Spleen (tissue), 7 donors: ENCODE measurements at regions not wholly inside any gene's neighbourhood (a gene's known extent, or its start where the extent isn't known, plus 50 kb on each side); places are given as distances from the start of the nearest gene placed in this dataset.

Experiments used
- POLR2A ChIP-seq, 3 donors: fragments of 450-650 bp; IDR thresholded peaks; one replicate each; pipeline ENCODE4 v1.5.1; 2017; ENCODE audit warnings: antibody characterized with exemption in 3 of 3, mild to moderate bottlenecking in 1 of 3
- TF ChIP-seq, protein P1 (sequence below), 11 experiments: fragments of 200-600 bp in 7 of 11; fragments of 450-650 bp in 4 of 11; sonication (generic) in 4 of 11; IDR thresholded peaks in 8 of 11; conservative IDR thresholded peaks in 3 of 11; 1 replicate in 7 of 11; 2 replicates in 4 of 11; pipeline versions ENCODE4 v1.4.0 to v1.8.0; 2016 to 2021; ENCODE audit warnings: antibody characterized with exemption in 11 of 11, inconsistent platforms in 4 of 11, mild to moderate bottlenecking in 1 of 11
- donor health status: DM: no; HTN: no; CAD: no; lungs with moderate emphysema.
- donor health status: DM: no; HTN: no; CAD: no.
- donor health status: DM: no; HTN: no; CAD: no.

GRCh38 chr5:130337179-130337888 lies 433.1 kb downstream of the CHSY3 start:
- TF ChIP-seq, protein P1, sequence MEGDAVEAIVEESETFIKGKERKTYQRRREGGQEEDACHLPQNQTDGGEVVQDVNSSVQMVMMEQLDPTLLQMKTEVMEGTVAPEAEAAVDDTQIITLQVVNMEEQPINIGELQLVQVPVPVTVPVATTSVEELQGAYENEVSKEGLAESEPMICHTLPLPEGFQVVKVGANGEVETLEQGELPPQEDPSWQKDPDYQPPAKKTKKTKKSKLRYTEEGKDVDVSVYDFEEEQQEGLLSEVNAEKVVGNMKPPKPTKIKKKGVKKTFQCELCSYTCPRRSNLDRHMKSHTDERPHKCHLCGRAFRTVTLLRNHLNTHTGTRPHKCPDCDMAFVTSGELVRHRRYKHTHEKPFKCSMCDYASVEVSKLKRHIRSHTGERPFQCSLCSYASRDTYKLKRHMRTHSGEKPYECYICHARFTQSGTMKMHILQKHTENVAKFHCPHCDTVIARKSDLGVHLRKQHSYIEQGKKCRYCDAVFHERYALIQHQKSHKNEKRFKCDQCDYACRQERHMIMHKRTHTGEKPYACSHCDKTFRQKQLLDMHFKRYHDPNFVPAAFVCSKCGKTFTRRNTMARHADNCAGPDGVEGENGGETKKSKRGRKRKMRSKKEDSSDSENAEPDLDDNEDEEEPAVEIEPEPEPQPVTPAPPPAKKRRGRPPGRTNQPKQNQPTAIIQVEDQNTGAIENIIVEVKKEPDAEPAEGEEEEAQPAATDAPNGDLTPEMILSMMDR (IDR thresholded peaks at IDR 0.05 in 8 of 11, conservative IDR thresholded peaks at IDR 0.05 in 3 of 11): no peak
- TF ChIP-seq POLR2A (IDR thresholded peaks at IDR 0.05): no peak
